RPMI7951 (cell line): ENCODE measurements at regions not wholly inside any gene's neighbourhood (a gene's known extent, or its start where the extent isn't known, plus 50 kb on each side); places are given as distances from the start of the nearest gene placed in this dataset.
"Not testable (repeated sequence)": the region's sequence is repeated elsewhere in the genome, so short reads cannot be mapped to it uniquely, and the experiment has no call there.

ENCODE experiments used
- DNase-seq: peaks from one replicate; pipeline ENCODE4 v3.0.0-alpha.2; 2012; ENCODE audit warnings: low read depth

GRCh38 chr11:24157316-24157715 lies 339.5 kb upstream of the LUZP2 start:
- no peak for DNase-seq

- no peak for DNase-seq
These were observed 335.3 kb upstream of the LUZP2 start for GRCh38 chr11:24161587-24161986.

- DNase-seq, result no peak
These were observed 333.7 kb upstream of the LUZP2 start for GRCh38 chr11:24163146-24163545.

GRCh38 chr11:24163841-24164240 lies 333.0 kb upstream of the LUZP2 start:
- DNase-seq, result no peak

GRCh38 chr11:24171869-24172268 lies 325.0 kb upstream of the LUZP2 start:
- no peak for DNase-seq

- DNase-seq, result no peak
These were observed 315.3 kb upstream of the LUZP2 start for GRCh38 chr11:24181395-24182047.

GRCh38 chr11:24185535-24185934 lies 311.3 kb upstream of the LUZP2 start:
- not testable (repeated sequence) for DNase-seq

GRCh38 chr11:24196733-24197132 lies 300.1 kb upstream of the LUZP2 start:
- DNase-seq, result no peak

- DNase-seq, result no peak
These were observed 298.4 kb upstream of the LUZP2 start for GRCh38 chr11:24198481-24198880.

- DNase-seq, result no peak
These were observed 297.4 kb upstream of the LUZP2 start for GRCh38 chr11:24199461-24199860.

- no peak for DNase-seq
These were observed 290.8 kb upstream of the LUZP2 start for GRCh38 chr11:24206030-24206429.

GRCh38 chr11:24206511-24206910 lies 290.3 kb upstream of the LUZP2 start:
- DNase-seq, result no peak

GRCh38 chr11:24216488-24216887 lies 280.4 kb upstream of the LUZP2 start:
- no peak for DNase-seq

- DNase-seq, result not testable (repeated sequence)
These were observed 279.5 kb upstream of the LUZP2 start for GRCh38 chr11:24217319-24217718.

- DNase-seq, result no peak
These were observed 271.4 kb upstream of the LUZP2 start for GRCh38 chr11:24225501-24225900.

- no peak for DNase-seq
These were observed 270.2 kb upstream of the LUZP2 start for GRCh38 chr11:24226606-24227005.

GRCh38 chr11:24233041-24233440 lies 263.8 kb upstream of the LUZP2 start:
- DNase-seq, result no peak

GRCh38 chr11:24234822-24235508 lies 261.9 kb upstream of the LUZP2 start:
- peak; percentile 0 for DNase-seq

- DNase-seq, result no peak
These were observed 257.8 kb upstream of the LUZP2 start for GRCh38 chr11:24238771-24239645.

- no peak for DNase-seq
These were observed 256.9 kb upstream of the LUZP2 start for GRCh38 chr11:24239930-24240329.

- no peak for DNase-seq
These were observed 256.2 kb upstream of the LUZP2 start for GRCh38 chr11:24240496-24241175.

- no peak for DNase-seq
These were observed 250.1 kb upstream of the LUZP2 start for GRCh38 chr11:24246715-24247114.
